ENCODE measurements at regions not wholly inside any gene's neighbourhood (a gene's known extent, or its start where the extent isn't known, plus 50 kb on each side); places are given as distances from the start of the nearest gene placed in this dataset.

DNA sequence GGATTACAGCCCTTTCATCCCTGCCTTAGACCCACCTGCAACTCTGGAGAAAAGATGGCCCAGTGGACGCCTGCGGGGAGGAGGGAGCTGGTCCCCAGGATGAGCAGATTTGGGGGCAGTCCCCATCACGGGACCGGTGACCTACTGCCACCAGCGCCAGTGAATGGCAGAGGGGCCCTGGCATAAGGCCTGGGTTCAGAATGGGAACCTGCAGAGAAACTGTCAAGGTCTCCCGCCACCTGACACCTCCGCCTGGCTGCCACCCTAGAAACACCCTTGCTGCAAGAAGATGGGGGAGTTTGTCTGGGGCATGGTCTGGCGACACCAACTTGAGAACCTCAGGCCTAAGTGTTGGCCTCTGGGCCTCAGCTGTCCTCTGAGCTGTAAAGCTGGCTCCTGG is 335.7 kb downstream of the SEC14L1 start:
- TF ChIP-seq POLR2A (IDR thresholded peaks at IDR 0.05), result no peak
- TF ChIP-seq, protein P1, sequence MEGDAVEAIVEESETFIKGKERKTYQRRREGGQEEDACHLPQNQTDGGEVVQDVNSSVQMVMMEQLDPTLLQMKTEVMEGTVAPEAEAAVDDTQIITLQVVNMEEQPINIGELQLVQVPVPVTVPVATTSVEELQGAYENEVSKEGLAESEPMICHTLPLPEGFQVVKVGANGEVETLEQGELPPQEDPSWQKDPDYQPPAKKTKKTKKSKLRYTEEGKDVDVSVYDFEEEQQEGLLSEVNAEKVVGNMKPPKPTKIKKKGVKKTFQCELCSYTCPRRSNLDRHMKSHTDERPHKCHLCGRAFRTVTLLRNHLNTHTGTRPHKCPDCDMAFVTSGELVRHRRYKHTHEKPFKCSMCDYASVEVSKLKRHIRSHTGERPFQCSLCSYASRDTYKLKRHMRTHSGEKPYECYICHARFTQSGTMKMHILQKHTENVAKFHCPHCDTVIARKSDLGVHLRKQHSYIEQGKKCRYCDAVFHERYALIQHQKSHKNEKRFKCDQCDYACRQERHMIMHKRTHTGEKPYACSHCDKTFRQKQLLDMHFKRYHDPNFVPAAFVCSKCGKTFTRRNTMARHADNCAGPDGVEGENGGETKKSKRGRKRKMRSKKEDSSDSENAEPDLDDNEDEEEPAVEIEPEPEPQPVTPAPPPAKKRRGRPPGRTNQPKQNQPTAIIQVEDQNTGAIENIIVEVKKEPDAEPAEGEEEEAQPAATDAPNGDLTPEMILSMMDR (IDR thresholded peaks at IDR 0.05), result no peak
- TF ChIP-seq POLR2AphosphoS5 (IDR thresholded peaks at IDR 0.05), result no peak

Measured in breast epithelium (tissue), 3 donors.